ENCODE measurements at regions not wholly inside any gene's neighbourhood (a gene's known extent, or its start where the extent isn't known, plus 50 kb on each side); places are given as distances from the start of the nearest gene placed in this dataset.
A peak's percentile ranks its signal among the peaks of the same experiment; 100 is the strongest.

GRCh38 chr6:108780784-108781183 is 67.4 kb upstream of the ARMC2 start:
- 69 to 91% (median 84%) methylated on average over 6 of the region's 6 CpGs for WGBS, 5 donors
- Histone ChIP-seq H3K27me3 (no peaks in the 10 kb centered on the region), H3K36me3 (no peaks in the 10 kb centered on the region), H3K4me1 (peaks cover 7 to 23% (median 18%) of the 10 kb centered on the region in 4 donors), H3K9me3 (no peaks in the 10 kb centered on the region), H3K4me3 (no peak overlapping the region), H3K27ac (no peak overlapping the region)
- DNase-seq, result no peak
- TF ChIP-seq POLR2A (IDR thresholded peaks at IDR 0.05), result no peak
- TF ChIP-seq CTCF (IDR thresholded peaks at IDR 0.05), result no peak
- no peak for TF ChIP-seq POLR2AphosphoS5 (IDR thresholded peaks at IDR 0.05)
- TF ChIP-seq EP300 (IDR thresholded peaks at IDR 0.05), result no peak
- intact Hi-C loops (cut with DNase I; ENCODE audit: low total_unique reads), result loop anchor here (5.0 kb wide), 1 partner anchor 233 kb away; no protein-coding TSS in a partner anchor

- H3K4me1 ChIP-seq, result peaks cover 7 to 23% (median 18%) of the 10 kb centered on the region in 4 donors
- intact Hi-C loops (cut with DNase I; ENCODE audit: low total_unique reads), result loop anchor here (5.0 kb wide), 1 partner anchor 234 kb away; no protein-coding TSS in a partner anchor
- no peaks in the 10 kb centered on the region for H3K27me3 ChIP-seq
- H3K4me3 ChIP-seq, result peak overlapping the region; percentile 46 to 56 (median 47)
- WGBS, 5 donors, result 35 to 56% (median 44%) methylated on average over 13 of the region's 13 CpGs
- no peaks in the 10 kb centered on the region for H3K36me3 ChIP-seq
- DNase-seq, result peak in 1 of 2 donors; percentile 49
- peak overlapping the region in 4 of 5 donors; percentile 47 to 79 (median 62) for H3K27ac ChIP-seq
- H3K9me3 ChIP-seq, result no peaks in the 10 kb centered on the region
- no peak for TF ChIP-seq EP300 (IDR thresholded peaks at IDR 0.05)
- TF ChIP-seq POLR2A (IDR thresholded peaks at IDR 0.05), result no peak
- no peak for TF ChIP-seq CTCF (IDR thresholded peaks at IDR 0.05)
- no peak for TF ChIP-seq POLR2AphosphoS5 (IDR thresholded peaks at IDR 0.05)
Measured at GRCh38 chr6:108781419-108782100, 66.7 kb upstream of the ARMC2 start.

- peak overlapping the region; percentile 47 to 79 (median 59) for H3K27ac ChIP-seq
- peak; percentile 91 to 93 for DNase-seq
- intact Hi-C loops (cut with DNase I; ENCODE audit: low total_unique reads), result loop anchor here (5.0 kb wide), 1 partner anchor 235 kb away; no protein-coding TSS in a partner anchor
Measured at GRCh38 chr6:108782179-108783041, 65.8 kb upstream of the ARMC2 start.

More at GRCh38 chr6:108782179-108783041, 65.8 kb upstream of the ARMC2 start:
- H3K9me3 ChIP-seq, result no peaks in the 10 kb centered on the region
- H3K4me3 ChIP-seq, result peak overlapping the region; percentile 46 to 56 (median 47)
- no peaks in the 10 kb centered on the region for H3K36me3 ChIP-seq
- H3K4me1 ChIP-seq, result peaks cover 7 to 23% (median 18%) of the 10 kb centered on the region in 4 donors
- TF ChIP-seq EP300 (IDR thresholded peaks at IDR 0.05) (no peak), CTCF (IDR thresholded peaks at IDR 0.05) (peak in 5 of 7 experiments; percentile 49 to 84 (median 83)), POLR2A (IDR thresholded peaks at IDR 0.05) (no peak), POLR2AphosphoS5 (IDR thresholded peaks at IDR 0.05) (peak; percentile 64 to 87 (median 80))
- no peaks in the 10 kb centered on the region for H3K27me3 ChIP-seq
- WGBS, 5 donors, result 1 to 4% (median 2%) methylated on average over 22 of the region's 22 CpGs

Data from stomach (tissue), 8 donors.